K562 (cell line): ENCODE measurements at regions not wholly inside any gene's neighbourhood (a gene's known extent, or its start where the extent isn't known, plus 50 kb on each side); places are given as distances from the start of the nearest gene placed in this dataset.

Experiments
- ATAC-seq: fragments of 200-7000 bp; cut with Tn5 transposase; 3 replicates; pipeline ENCODE4 v1.9.1; 2020; ENCODE audit warnings: moderate library complexity
- BruUV-seq: library from RNA; stranded (reverse); fragments of 400-500 nt; replicated peaks from 2 replicates; lab custom pipeline; 2021; lab: Mats Ljungman, UMichigan
- CTCF ChIA-PET: fragments of 300-600 bp; formaldehyde crosslinking; extraction: SDS; loops from one replicate; lab custom pipeline; 2021; ENCODE audit warnings: low intra/inter-chr PET ratio; lab: Yijun Ruan, JAX
- POLR2A ChIA-PET: fragments of 300-600, 350-650 bp; sonication (Branson Sonifier 250); formaldehyde crosslinking; extraction: SDS; loops from one replicate; lab custom pipeline; 2021; ENCODE audit warnings: antibody characterized with exemption, inconsistent platforms; lab: Yijun Ruan, JAX
- DNase-seq, 4 experiments: peaks; one replicate each; pipeline versions ENCODE4 v3.0.0 to v3.0.0-alpha.2; 2011 to 2018; ENCODE audit warnings: low spot score in 3 of 4, mixed read lengths in 3 of 4; ENCODE audit errors: extremely low read depth in 1 of 4
- FAIRE-seq: peaks from 2 replicates; lab custom pipeline; 2011; peaks lifted over from hg19 to GRCh38; lab: Jason Lieb, UNC
- H2AFZ ChIP-seq: 2 replicates; pipeline ENCODE4 v1.6.0; 2011; ENCODE audit warnings: low read depth, low read length, control low read depth, inconsistent platforms
- H3K27ac ChIP-seq: fragments of 200-600 bp; 3 replicates; pipeline ENCODE4 v1.8.0; 2011; ENCODE audit warnings: low read depth, mild to moderate bottlenecking, control low read depth, inconsistent platforms, low read length, moderate library complexity, mixed read lengths; ENCODE audit errors: extremely low read depth
- H3K27me3 ChIP-seq, 2 experiments: fragments of 300-600 bp in 1 of 2; 2 replicates in 1 of 2; 3 replicates in 1 of 2; pipeline versions ENCODE4 v1.6.0 to v1.8.0; 2011; ENCODE audit warnings: inconsistent platforms in 2 of 2, low read length in 2 of 2, mild to moderate bottlenecking in 1 of 2, mixed read lengths in 1 of 2, moderate library complexity in 1 of 2; ENCODE audit not compliant: control insufficient read depth in 2 of 2, insufficient read depth in 2 of 2
- H3K36me3 ChIP-seq: fragments of 300-600 bp; 3 replicates; pipeline ENCODE4 v1.8.0; 2011; ENCODE audit warnings: mild to moderate bottlenecking, low read length, inconsistent platforms; ENCODE audit not compliant: control insufficient read depth, insufficient read depth
- H3K4me1 ChIP-seq, 2 experiments: fragments of 200-600 bp in 1 of 2; replicated peaks in 1 of 2; 2 replicates in 1 of 2; 3 replicates in 1 of 2; pipeline versions ENCODE4 v1.5.1 to v1.8.0; 2011; ENCODE audit warnings: inconsistent platforms in 2 of 2, low read length in 2 of 2, mild to moderate bottlenecking in 1 of 2, mixed read lengths in 1 of 2, moderate library complexity in 1 of 2; ENCODE audit not compliant: control insufficient read depth in 2 of 2, insufficient read depth in 2 of 2
- H3K4me2 ChIP-seq: 2 replicates; pipeline ENCODE4 v1.6.1; 2011; ENCODE audit warnings: low read length, control low read depth, inconsistent platforms, mixed read lengths; ENCODE audit not compliant: insufficient read depth
- H3K4me3 ChIP-seq: fragments of 200-600 bp; sonication (generic), shearing (Covaris generic); 2 replicates; pipeline ENCODE4 v1.5.1; 2016; ENCODE audit warnings: control low read depth, inconsistent platforms
- H3K79me2 ChIP-seq: fragments of 200-600 bp; 3 replicates; pipeline ENCODE4 v1.8.0; 2011; ENCODE audit warnings: low read length, inconsistent platforms; ENCODE audit not compliant: control insufficient read depth, insufficient read depth
- H3K9ac ChIP-seq, 2 experiments: 2 replicates each; pipeline versions ENCODE4 v1.6.0 to v1.6.1; 2011; ENCODE audit warnings: low read depth in 2 of 2, low read length in 2 of 2, control low read depth in 1 of 2, inconsistent platforms in 1 of 2, mild to moderate bottlenecking in 1 of 2, mixed read lengths in 1 of 2; ENCODE audit not compliant: insufficient read depth in 1 of 2
- H3K9me1 ChIP-seq: one replicate; pipeline ENCODE4 v1.6.0; 2011; ENCODE audit warnings: inconsistent platforms, mild to moderate bottlenecking, low read length, moderate library complexity; ENCODE audit not compliant: control insufficient read depth, insufficient read depth
- H3K9me3 ChIP-seq: replicated peaks from 2 replicates; pipeline ENCODE4 v1.5.1; 2011; ENCODE audit warnings: low read depth, low read length, inconsistent platforms; ENCODE audit not compliant: control insufficient read depth, insufficient read depth
- H4K20me1 ChIP-seq: replicated peaks from 2 replicates; pipeline ENCODE4 v1.6.1; 2011; ENCODE audit warnings: low read length, inconsistent platforms, mixed read lengths; ENCODE audit not compliant: control insufficient read depth, insufficient read depth
- NR4A1 ChIP-seq, 2 experiments: fragments of 250-450 bp in 1 of 2; fragments of 450-650 bp in 1 of 2; sonication (Bioruptor Pico) in 1 of 2; IDR thresholded peaks; 2 replicates each; pipeline versions ENCODE4 v1.4.0 to v1.6.1; 2016 to 2020; ENCODE audit warnings: mild to moderate bottlenecking in 2 of 2, missing compliant biosample characterization in 1 of 2, missing genetic modification characterization in 1 of 2, moderate library complexity in 1 of 2
- PPARD ChIP-seq: fragments of 250-450 bp; sonication (Bioruptor Pico); IDR thresholded peaks from 2 replicates; pipeline ENCODE4 v1.8.0; 2022; ENCODE audit warnings: inconsistent platforms, mild to moderate bottlenecking, moderate library complexity
- RUNX1 ChIP-seq: sonication (generic); IDR thresholded peaks from 2 replicates; pipeline ENCODE4 v1.6.1; 2016; ENCODE audit warnings: antibody characterized with exemption, low read depth
- SP1 ChIP-seq: sonication (generic); formaldehyde crosslinking; IDR thresholded peaks from 2 replicates; pipeline ENCODE4 v1.8.1; 2022; ENCODE audit warnings: mild to moderate bottlenecking, missing genetic modification reagents
- TOE1 ChIP-seq, 2 experiments: fragments of 450-650 bp in 1 of 2; sonication (generic) in 1 of 2; formaldehyde crosslinking in 1 of 2; IDR thresholded peaks; 2 replicates each; pipeline versions ENCODE4 v1.7.1 to v1.8.0; 2016 to 2022; ENCODE audit warnings: borderline replicate concordance in 2 of 2, mild to moderate bottlenecking in 2 of 2, antibody characterized with exemption in 1 of 2, inconsistent platforms in 1 of 2, low read depth in 1 of 2, missing genetic modification reagents in 1 of 2, moderate library complexity in 1 of 2
- WGBS: fragments of 100-300 bp; shearing (Covaris generic); methylation state at CpG from one replicate; pipeline ENCODE4 v1.1.6; 2016; ENCODE audit warnings: low coverage, mixed read lengths; ENCODE audit not compliant: insufficient coverage; ENCODE audit errors: missing lambda C conversion rate; 5-methylcytosine and 5-hydroxymethylcytosine counted together
- in situ Hi-C: fragments of 300-500 bp; cut with MboI; formaldehyde crosslinking; loops from 4 replicates; pipeline ENCODE4 v1.15.0; 2018; ENCODE audit warnings: inconsistent platforms, mixed read lengths
- intact Hi-C: fragments of 100-400 bp; cut with micrococcal nuclease; formaldehyde crosslinking; loops from 2 replicates; pipeline ENCODE4 v1.14.2; 2022
- TF ChIP-seq, protein P1 (sequence below): fragments of 250-450 bp; sonication (Bioruptor Pico); IDR thresholded peaks from 2 replicates; pipeline ENCODE4 v1.9.0; 2021; ENCODE audit warnings: mild to moderate bottlenecking, inconsistent platforms

DNA sequence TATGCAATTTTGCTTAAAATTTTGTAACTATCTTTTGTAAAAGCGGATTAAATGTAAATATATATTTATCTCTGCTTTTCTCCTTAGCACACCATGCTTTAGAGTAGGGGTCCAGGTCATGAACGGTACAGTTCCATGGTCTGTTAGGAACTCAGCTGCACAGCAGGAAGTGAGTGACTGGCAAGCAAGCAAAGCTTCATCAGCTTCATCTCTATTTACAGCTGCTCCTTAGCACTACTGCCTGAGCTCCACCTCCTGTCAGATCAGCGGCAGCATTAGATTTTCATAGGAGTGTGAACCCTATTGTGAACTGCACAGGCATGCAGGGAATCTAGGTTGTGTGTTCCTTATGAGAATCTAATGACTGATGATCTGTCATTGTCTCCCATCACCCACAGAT lies 959.0 kb upstream of the SLC39A10 start:
- CTCF ChIA-PET: no interaction called here
- Histone ChIP-seq H2AFZ (no peak overlapping the region), H3K27me3 (no peaks in the 10 kb centered on the region), H3K9ac (no peak overlapping the region), H3K27ac (no peak overlapping the region)
- no peak for TF ChIP-seq TOE1 (IDR thresholded peaks at IDR 0.05; ENCODE audit: borderline replicate concordance)
- no peak for TF ChIP-seq TOE1 (CRISPR knock-in tag; IDR thresholded peaks at IDR 0.05; ENCODE audit: borderline replicate concordance, low read depth)
- TF ChIP-seq, protein P1, sequence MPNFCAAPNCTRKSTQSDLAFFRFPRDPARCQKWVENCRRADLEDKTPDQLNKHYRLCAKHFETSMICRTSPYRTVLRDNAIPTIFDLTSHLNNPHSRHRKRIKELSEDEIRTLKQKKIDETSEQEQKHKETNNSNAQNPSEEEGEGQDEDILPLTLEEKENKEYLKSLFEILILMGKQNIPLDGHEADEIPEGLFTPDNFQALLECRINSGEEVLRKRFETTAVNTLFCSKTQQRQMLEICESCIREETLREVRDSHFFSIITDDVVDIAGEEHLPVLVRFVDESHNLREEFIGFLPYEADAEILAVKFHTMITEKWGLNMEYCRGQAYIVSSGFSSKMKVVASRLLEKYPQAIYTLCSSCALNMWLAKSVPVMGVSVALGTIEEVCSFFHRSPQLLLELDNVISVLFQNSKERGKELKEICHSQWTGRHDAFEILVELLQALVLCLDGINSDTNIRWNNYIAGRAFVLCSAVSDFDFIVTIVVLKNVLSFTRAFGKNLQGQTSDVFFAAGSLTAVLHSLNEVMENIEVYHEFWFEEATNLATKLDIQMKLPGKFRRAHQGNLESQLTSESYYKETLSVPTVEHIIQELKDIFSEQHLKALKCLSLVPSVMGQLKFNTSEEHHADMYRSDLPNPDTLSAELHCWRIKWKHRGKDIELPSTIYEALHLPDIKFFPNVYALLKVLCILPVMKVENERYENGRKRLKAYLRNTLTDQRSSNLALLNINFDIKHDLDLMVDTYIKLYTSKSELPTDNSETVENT: no peak
- no peak for TF ChIP-seq RUNX1
- no peak for TF ChIP-seq SP1 (CRISPR knock-in tag)
- no peak for TF ChIP-seq NR4A1 (CRISPR knock-in tag; IDR thresholded peaks at IDR 0.05)
- TF ChIP-seq NR4A1 (tag; IDR thresholded peaks at IDR 0.05): no peak
- TF ChIP-seq PPARD (CRISPR knock-in tag): no peak
- TF ChIP-seq, all 486 proteins: peak for 0
- DNase-seq (no peak), FAIRE-seq (no peak), ATAC-seq (no peak)
- WGBS: 0% methylated on average over 3 of the region's 3 CpGs
- POLR2A ChIA-PET: no interaction called here
- no peak overlapping the region for H3K4me3 ChIP-seq
- no peaks in the 10 kb centered on the region for H3K4me1 ChIP-seq
- intact Hi-C loops (no loop called here), in situ Hi-C loops (no loop called here)
- no peaks in the 10 kb centered on the region for H4K20me1 ChIP-seq
- H3K79me2 ChIP-seq: no peaks in the 10 kb centered on the region
- no peak overlapping the region for H3K4me2 ChIP-seq
- no peaks in the 10 kb centered on the region for H3K9me3 ChIP-seq
- BruUV-seq: no TSS peak
- H3K36me3 ChIP-seq: no peaks in the 10 kb centered on the region
- no peaks in the 10 kb centered on the region for H3K9me1 ChIP-seq
